Activated T-cell treated with anti-CD3 and anti-CD28 coated beads for 4 hours (primary cell): ENCODE measurements at regions not wholly inside any gene's neighbourhood (a gene's known extent, or its start where the extent isn't known, plus 50 kb on each side); places are given as distances from the start of the nearest gene placed in this dataset.

Experiments
- DNase-seq: peaks from one replicate; pipeline ENCODE4 v3.0.0-alpha.2; 2020

DNA sequence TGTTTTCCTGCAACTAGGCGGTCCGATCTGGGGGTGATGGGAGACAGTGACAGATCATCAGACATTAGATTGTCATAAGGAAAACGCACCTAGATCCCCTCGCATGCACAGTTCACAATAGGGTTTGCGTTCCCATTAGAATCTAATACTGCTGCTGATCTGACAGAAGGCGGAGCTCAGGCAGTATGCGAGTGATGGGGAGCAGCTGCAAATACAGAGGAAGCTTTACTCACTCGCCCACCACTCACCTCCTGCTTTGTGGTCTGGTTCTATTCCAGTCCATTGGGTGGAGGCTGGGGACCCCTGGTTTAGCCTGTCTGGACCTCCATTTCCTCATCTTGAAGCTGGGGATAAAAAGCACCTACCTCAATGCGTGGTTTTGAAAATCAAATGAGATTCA is 437.5 kb upstream of the PROK2 start:
- no peak for DNase-seq

- no peak for DNase-seq
Measured at GRCh38 chr3:72220946-72221345, 436.0 kb upstream of the PROK2 start.

GRCh38 chr3:72219752-72220151 is 434.8 kb upstream of the PROK2 start:
- no peak for DNase-seq

- DNase-seq: no peak
Measured at GRCh38 chr3:72217570-72217969, 432.6 kb upstream of the PROK2 start.

DNA sequence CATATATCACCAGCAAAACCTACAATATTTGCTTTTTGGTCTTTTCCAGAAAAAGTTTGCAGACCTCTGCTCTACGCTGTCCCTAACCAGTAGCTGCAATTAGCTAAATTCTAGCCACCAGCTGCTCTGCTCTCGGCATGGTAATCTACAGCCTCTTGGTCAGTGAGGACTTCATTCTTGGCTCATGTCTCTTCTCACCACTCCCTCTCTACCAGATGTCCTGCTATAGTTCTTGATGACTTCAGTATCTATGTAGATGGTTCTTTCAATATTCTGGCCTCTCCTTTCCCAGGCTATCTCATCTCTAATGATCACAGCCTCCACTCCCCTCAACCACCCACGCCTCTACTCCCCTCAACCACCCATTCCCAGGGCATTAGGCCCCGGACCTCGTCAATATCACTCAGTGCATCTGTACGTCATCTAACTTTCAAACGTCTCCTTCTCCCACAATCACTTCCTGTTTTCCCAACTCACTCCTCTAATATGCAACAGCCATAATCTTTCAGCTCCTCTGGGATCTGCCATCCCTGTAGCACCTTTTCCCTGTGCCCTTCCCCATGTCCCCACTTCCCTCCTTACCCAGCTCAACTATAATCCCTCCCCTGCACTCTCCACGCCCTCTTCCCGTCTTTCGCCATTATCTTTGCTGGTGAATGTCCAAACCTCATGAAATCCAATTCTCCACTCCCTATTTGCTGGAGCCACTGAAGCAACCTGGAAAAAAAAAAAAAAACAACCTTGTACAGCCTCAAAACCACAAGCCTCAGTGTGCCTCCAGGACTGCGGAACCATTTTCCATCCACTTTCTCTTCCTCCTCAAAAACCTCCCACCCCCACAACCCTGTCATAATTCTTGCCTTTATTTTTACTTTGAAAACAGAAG is 429.4 kb upstream of the PROK2 start:
- no peak for DNase-seq

GRCh38 chr3:72213296-72214065 is 428.5 kb upstream of the PROK2 start:
- no peak for DNase-seq

- no peak for DNase-seq
Measured at GRCh38 chr3:72212396-72212795, 427.4 kb upstream of the PROK2 start.

DNA sequence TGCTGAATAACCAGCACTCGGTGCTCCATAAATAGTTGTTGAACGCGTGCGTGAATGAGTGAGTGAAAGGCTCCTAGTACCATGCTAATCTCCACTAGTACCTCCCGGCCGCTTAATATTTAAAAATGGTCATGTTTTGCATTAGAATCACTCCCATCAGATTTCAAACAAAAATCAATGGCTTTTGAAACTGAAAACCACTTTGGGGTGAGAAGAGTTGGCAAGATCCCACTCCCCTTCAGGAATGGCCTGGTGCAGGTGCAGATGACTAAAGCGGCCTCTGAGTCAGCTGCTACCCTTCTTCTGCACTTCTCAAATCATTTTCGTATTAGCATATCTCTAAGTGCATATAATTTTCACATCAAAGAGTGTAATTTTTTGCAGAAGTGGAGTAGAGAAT is 425.3 kb upstream of the PROK2 start:
- no peak for DNase-seq

- no peak for DNase-seq
Measured at GRCh38 chr3:72205297-72205826, 420.4 kb upstream of the PROK2 start.

GRCh38 chr3:72204452-72204851 is 419.5 kb upstream of the PROK2 start:
- DNase-seq: no peak

GRCh38 chr3:72203613-72204349 is 418.8 kb upstream of the PROK2 start:
- no peak for DNase-seq

DNA sequence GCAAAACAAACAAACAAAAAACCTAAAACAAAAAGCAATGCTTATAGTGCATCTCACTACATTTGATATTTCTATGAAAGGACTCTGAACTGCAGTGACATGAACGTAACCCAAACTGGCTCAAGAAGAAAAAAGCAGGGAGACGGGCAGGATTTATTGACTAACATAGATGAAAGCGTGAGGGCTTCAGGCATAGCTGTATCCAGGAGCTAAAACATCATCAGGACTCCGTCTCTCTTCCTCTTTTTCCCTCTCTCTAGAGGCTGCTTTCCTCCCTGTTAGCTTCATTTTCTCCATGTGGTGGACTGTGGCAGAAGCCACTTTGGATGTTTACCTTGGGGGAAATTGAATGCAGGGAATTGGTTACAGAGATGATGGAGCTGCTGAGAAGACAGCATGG is 418.2 kb upstream of the PROK2 start:
- DNase-seq: no peak

- DNase-seq: no peak
Measured at GRCh38 chr3:72200332-72200731, 415.4 kb upstream of the PROK2 start.

GRCh38 chr3:72199530-72199929 is 414.6 kb upstream of the PROK2 start:
- no peak for DNase-seq

GRCh38 chr3:72196377-72196929 is 411.5 kb upstream of the PROK2 start:
- DNase-seq: no peak

- DNase-seq: no peak
Measured at GRCh38 chr3:72195895-72196294, 410.9 kb upstream of the PROK2 start.

GRCh38 chr3:72194458-72194857 is 409.5 kb upstream of the PROK2 start:
- DNase-seq: no peak

- no peak for DNase-seq
Measured at GRCh38 chr3:72193771-72194430, 409.0 kb upstream of the PROK2 start.

DNA sequence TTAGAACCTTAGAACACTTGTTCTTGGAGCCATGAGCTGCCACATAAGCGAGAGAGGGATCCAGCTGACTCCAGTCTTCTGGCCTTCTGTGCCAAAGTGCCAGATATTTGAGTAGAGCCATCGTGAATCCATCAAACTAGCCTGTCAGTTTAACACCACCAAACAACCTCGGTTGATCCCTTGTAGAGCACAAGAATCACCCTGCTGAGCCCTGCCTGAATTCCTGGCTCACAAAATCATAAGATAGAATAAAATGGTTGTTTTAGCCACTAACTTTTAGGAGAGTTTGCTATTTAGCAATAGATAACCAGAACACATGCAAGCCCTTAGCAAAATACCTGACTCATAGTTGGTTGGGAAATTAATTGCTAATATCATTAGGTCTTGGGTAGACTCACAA is 407.6 kb upstream of the PROK2 start:
- no peak for DNase-seq

DNA sequence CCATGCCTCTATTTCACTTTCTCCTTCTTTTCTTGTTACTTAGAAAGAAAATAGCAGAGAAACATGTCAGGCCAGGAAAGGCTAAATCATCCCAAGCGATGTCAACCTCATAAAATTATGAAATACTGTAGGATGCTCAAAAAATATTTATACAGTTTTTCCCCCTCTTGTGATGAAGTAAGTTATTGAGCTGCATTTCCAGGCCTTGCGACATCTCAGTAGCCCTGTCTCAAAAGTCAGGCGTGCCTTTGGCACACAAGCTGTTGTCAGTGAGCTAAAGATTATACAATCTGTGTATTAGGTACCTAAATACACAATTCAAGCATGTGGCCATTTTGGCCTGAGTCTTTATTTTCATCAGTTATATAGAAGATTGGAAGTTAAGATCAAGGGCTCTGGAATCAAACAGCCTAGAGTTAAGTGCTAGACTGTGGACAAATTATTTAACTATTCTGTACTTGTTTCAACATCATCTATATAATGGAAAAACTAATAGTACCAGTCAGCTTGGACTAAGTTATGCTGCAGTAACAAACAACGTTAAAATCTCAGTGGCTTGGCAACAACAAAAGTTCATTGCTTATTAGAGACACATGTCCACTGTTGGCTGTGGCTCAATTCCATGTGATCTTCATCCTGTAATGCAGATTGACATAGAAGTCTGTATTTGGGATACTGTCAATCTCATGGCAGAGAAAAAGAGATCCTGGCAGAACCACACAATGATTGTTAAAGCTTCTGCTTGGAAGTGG is 406.4 kb upstream of the PROK2 start:
- DNase-seq: no peak

DNA sequence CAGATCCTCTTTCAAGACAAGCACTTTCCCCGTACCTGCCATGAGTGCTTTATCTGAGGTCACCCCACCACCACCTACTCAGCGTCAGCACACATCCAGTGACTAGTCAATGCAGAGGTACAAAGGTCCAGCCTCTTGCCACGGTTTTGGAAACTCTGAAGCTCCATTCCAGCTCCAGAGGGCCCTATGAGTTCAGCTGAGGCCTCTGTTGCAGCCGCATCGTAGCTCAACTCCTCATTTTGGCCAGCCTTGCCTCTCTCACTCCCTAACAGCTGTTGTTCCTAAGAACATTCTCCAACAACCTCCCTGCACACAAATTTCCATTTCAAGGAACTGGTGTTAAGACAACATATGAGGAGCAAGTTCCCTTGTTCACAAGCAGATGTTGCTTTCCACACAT is 405.1 kb upstream of the PROK2 start:
- DNase-seq: no peak

DNA sequence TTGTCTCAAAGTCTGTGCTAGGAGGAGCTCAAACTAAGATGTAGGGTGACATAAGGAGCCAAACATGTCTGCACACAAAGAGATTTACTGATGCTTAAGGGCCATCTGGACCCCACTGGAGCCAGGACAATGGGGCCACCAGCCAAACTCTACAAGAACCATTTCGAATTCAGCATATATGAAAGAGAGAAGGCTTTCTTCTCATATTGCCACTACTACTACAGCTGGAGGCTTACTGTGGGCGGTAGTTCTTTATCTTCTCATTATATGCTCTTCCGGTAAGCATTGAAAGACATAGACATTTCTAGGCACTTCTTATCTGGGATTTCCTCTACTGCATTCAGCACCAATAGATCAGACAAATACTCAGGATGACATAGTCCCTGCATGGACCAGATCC is 404.4 kb upstream of the PROK2 start:
- no peak for DNase-seq
